Neuronal stem cell (in vitro differentiated cells): ENCODE measurements at regions not wholly inside any gene's neighbourhood (a gene's known extent, or its start where the extent isn't known, plus 50 kb on each side); places are given as distances from the start of the nearest gene placed in this dataset.

Source experiments
- DNase-seq: peaks from one replicate; pipeline ENCODE4 v3.0.0-alpha.2; 2013; ENCODE audit warnings: low spot score
- H2AFZ ChIP-seq: one replicate; pipeline ENCODE4 v1.6.1; 2013; ENCODE audit warnings: mild to moderate bottlenecking, low read length, inconsistent platforms
- H2AK5ac ChIP-seq: 2 replicates; pipeline ENCODE4 v1.6.1; 2013; ENCODE audit warnings: low read depth, mild to moderate bottlenecking, inconsistent platforms, low read length, moderate library complexity, mixed read lengths
- H2BK120ac ChIP-seq: 2 replicates; pipeline ENCODE4 v1.6.1; 2013; ENCODE audit warnings: low read depth, mild to moderate bottlenecking, inconsistent platforms, low read length, moderate library complexity, mixed read lengths
- H2BK12ac ChIP-seq: one replicate; pipeline ENCODE4 v1.6.1; 2013; ENCODE audit warnings: low read length, inconsistent platforms
- H2BK15ac ChIP-seq: 2 replicates; pipeline ENCODE4 v1.6.1; 2013; ENCODE audit warnings: mild to moderate bottlenecking, low read length, inconsistent platforms, mixed read lengths
- H2BK5ac ChIP-seq: one replicate; pipeline ENCODE4 v1.6.1; 2013; ENCODE audit warnings: inconsistent platforms, mild to moderate bottlenecking, low read length, moderate library complexity
- H3K14ac ChIP-seq: one replicate; pipeline ENCODE4 v1.6.1; 2013; ENCODE audit warnings: low read length, inconsistent platforms
- H3K18ac ChIP-seq: 2 replicates; pipeline ENCODE4 v1.6.1; 2013; ENCODE audit warnings: low read length, inconsistent platforms
- H3K23ac ChIP-seq: 2 replicates; pipeline ENCODE4 v1.6.1; 2013; ENCODE audit warnings: low read depth, mild to moderate bottlenecking, mixed read lengths, low read length, inconsistent platforms; ENCODE audit not compliant: poor library complexity
- H3K27ac ChIP-seq: replicated peaks from 3 replicates; pipeline ENCODE4 v1.5.1; 2013; ENCODE audit warnings: low read length, inconsistent platforms
- H3K27me3 ChIP-seq, 3 experiments: 2 replicates each; pipeline ENCODE4 v1.6.1; 2013; ENCODE audit warnings: low read length in 3 of 3, mild to moderate bottlenecking in 2 of 3, inconsistent platforms in 1 of 3, low read depth in 1 of 3, mixed read lengths in 1 of 3, moderate library complexity in 1 of 3; ENCODE audit not compliant: control insufficient read depth in 3 of 3, insufficient read depth in 3 of 3
- H3K36me3 ChIP-seq, 2 donors: replicated peaks in 1 of 2; 2 replicates each; pipeline ENCODE4 v1.6.1; 2013; ENCODE audit warnings: low read length in 2 of 2; ENCODE audit not compliant: control insufficient read depth in 2 of 2, insufficient read depth in 2 of 2
- H3K4ac ChIP-seq: 2 replicates; pipeline ENCODE4 v1.6.1; 2013; ENCODE audit warnings: inconsistent platforms, mild to moderate bottlenecking, low read length, moderate library complexity
- H3K4me1 ChIP-seq, 2 donors: 1 replicate in 1 of 2; 2 replicates in 1 of 2; pipeline ENCODE4 v1.6.1; 2013; ENCODE audit warnings: low read length in 2 of 2, low read depth in 1 of 2; ENCODE audit not compliant: control insufficient read depth in 2 of 2, insufficient read depth in 1 of 2
- H3K4me2 ChIP-seq: one replicate; pipeline ENCODE4 v1.6.1; 2013; ENCODE audit warnings: mild to moderate bottlenecking, low read length, inconsistent platforms; ENCODE audit not compliant: insufficient read depth, poor library complexity, severe bottlenecking
- H3K4me3 ChIP-seq, 2 donors: 2 replicates each; pipeline ENCODE4 v1.5.1; 2013; ENCODE audit warnings: low read length in 2 of 2, mild to moderate bottlenecking in 2 of 2, inconsistent platforms in 1 of 2, moderate library complexity in 1 of 2
- H3K79me1 ChIP-seq: one replicate; pipeline ENCODE4 v1.6.1; 2013; ENCODE audit warnings: low read depth, mild to moderate bottlenecking, inconsistent platforms, low read length, moderate library complexity
- H3K9ac ChIP-seq: one replicate; pipeline ENCODE4 v1.6.1; 2013; ENCODE audit warnings: mild to moderate bottlenecking, low read depth, low read length, inconsistent platforms; ENCODE audit not compliant: poor library complexity
- H3K9me3 ChIP-seq, 2 donors: replicated peaks in 1 of 2; 2 replicates each; pipeline versions ENCODE3 to v1.6.1; 2013; ENCODE audit warnings: low read length in 2 of 2, mild to moderate bottlenecking in 2 of 2, inconsistent platforms in 1 of 2, low read depth in 1 of 2, mixed read lengths in 1 of 2, moderate library complexity in 1 of 2; ENCODE audit not compliant: control insufficient read depth in 2 of 2, insufficient read depth in 1 of 2
- H4K8ac ChIP-seq: one replicate; pipeline ENCODE4 v1.6.1; 2013; ENCODE audit warnings: low read depth, mild to moderate bottlenecking, inconsistent platforms, low read length, moderate library complexity
- H4K91ac ChIP-seq: one replicate; pipeline ENCODE4 v1.6.1; 2013; ENCODE audit warnings: low read length, low read depth, mild to moderate bottlenecking, inconsistent platforms; ENCODE audit not compliant: poor library complexity
- WGBS, 2 donors: extraction: QIAGEN DNeasy Blood & Tissue Kit; methylation state at CpG; one replicate each; pipeline ENCODE4 v1.1.7; 2013; ENCODE audit warnings: missing lambda C conversion rate in 2 of 2, mixed read lengths in 1 of 2; ENCODE audit not compliant: insufficient read length in 2 of 2, insufficient replicate concordance in 1 of 2; ENCODE audit errors: extremely low coverage in 2 of 2; 5-methylcytosine and 5-hydroxymethylcytosine counted together

DNA sequence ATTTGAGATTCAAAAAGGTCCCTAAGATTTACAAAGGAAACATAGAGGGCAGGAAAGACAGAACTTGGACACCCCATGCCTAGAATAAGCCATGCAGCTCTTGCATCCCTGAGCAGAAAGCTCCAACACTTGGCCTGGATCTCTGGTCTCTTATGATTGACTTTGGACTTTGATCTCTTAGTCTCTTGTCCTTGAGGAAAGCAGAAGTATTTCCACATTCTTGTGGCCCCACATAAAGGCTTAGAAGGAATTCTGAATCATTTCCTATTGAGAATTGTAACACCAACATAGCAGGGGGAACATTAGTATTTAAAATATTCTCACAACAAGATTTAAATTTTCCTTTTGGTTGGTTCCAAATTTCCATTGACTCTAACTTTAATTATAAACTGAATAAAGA is 283.7 kb upstream of the PRKD1 start:
- no peak overlapping the region for H3K4ac ChIP-seq
- no peak overlapping the region for H3K23ac ChIP-seq
- H2BK15ac ChIP-seq, result no peak overlapping the region
- no peak overlapping the region for H4K8ac ChIP-seq
- H3K18ac ChIP-seq, result no peak overlapping the region
- peaks cover 0 to 7% (median 0%) of the 10 kb centered on the region in 3 experiments for H3K27me3 ChIP-seq
- H3K36me3 ChIP-seq, result no peaks in the 10 kb centered on the region
- no peak overlapping the region for H3K4me3 ChIP-seq
- no peaks in the 10 kb centered on the region for H3K79me1 ChIP-seq
- H3K4me2 ChIP-seq, result no peak overlapping the region
- H2BK5ac ChIP-seq, result no peak overlapping the region
- H2AFZ ChIP-seq, result no peak overlapping the region
- no peak overlapping the region for H3K27ac ChIP-seq
- H2AK5ac ChIP-seq, result no peak overlapping the region
- no peaks in the 10 kb centered on the region for H3K4me1 ChIP-seq
- no peak overlapping the region for H2BK12ac ChIP-seq
- no peaks in the 10 kb centered on the region for H3K9me3 ChIP-seq
- no peak for DNase-seq
- no peak overlapping the region for H3K9ac ChIP-seq
- H4K91ac ChIP-seq, result no peak overlapping the region
- H3K14ac ChIP-seq, result no peak overlapping the region
- H2BK120ac ChIP-seq, result no peak overlapping the region

DNA sequence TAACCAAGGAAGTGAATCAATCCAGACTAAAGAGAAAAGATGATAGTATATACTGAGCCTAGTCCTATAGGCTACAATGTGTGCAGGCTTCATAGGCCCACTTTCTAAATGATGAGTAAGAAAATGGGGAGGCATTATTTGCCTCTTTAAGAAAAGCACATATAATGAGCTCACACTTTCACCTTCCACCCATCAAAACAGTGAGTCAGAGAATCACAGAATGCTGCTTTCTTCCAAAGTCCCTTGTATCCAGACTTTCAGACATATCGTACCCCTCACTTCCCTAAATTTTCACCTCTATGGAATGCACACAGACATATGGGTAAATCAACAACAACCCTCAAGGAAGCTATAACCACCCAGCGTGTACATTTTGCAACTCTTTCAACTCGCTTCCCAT is 286.4 kb upstream of the PRKD1 start:
- no peak for DNase-seq
- H3K79me1 ChIP-seq, result no peaks in the 10 kb centered on the region
- no peak overlapping the region for H4K91ac ChIP-seq
- H2AK5ac ChIP-seq, result no peak overlapping the region
- H3K36me3 ChIP-seq, result no peaks in the 10 kb centered on the region
- no peak overlapping the region for H3K27ac ChIP-seq
- no CpG with 5 or more reads among the region's 3 CpGs for WGBS, 2 donors
- H2BK12ac ChIP-seq, result no peak overlapping the region
- no peak overlapping the region for H3K9ac ChIP-seq
- peaks cover 0 to 7% (median 0%) of the 10 kb centered on the region in 3 experiments for H3K27me3 ChIP-seq
- H3K9me3 ChIP-seq, result no peaks in the 10 kb centered on the region
- no peak overlapping the region for H3K14ac ChIP-seq
- H4K8ac ChIP-seq, result no peak overlapping the region
- H3K18ac ChIP-seq, result no peak overlapping the region
- no peak overlapping the region for H2AFZ ChIP-seq
- no peak overlapping the region for H3K4me3 ChIP-seq
- no peak overlapping the region for H2BK15ac ChIP-seq
- no peaks in the 10 kb centered on the region for H3K4me1 ChIP-seq
- H2BK120ac ChIP-seq, result no peak overlapping the region
- H3K4me2 ChIP-seq, result no peak overlapping the region
- H2BK5ac ChIP-seq, result no peak overlapping the region
- H3K4ac ChIP-seq, result no peak overlapping the region
- H3K23ac ChIP-seq, result no peak overlapping the region

GRCh38 chr14:30214461-30215090 is 286.9 kb upstream of the PRKD1 start:
- Histone ChIP-seq H3K79me1 (no peaks in the 10 kb centered on the region), H3K27me3 (peaks cover 0 to 7% (median 0%) of the 10 kb centered on the region in 3 experiments), H4K91ac (no peak overlapping the region), H2AFZ (no peak overlapping the region), H2BK5ac (no peak overlapping the region), H2BK120ac (no peak overlapping the region), H2AK5ac (no peak overlapping the region), H3K14ac (no peak overlapping the region), H4K8ac (no peak overlapping the region), H2BK15ac (no peak overlapping the region), H3K4ac (no peak overlapping the region), H3K4me2 (no peak overlapping the region), H3K27ac (no peak overlapping the region), H3K23ac (no peak overlapping the region), H3K4me3 (no peak overlapping the region), H3K9me3 (no peaks in the 10 kb centered on the region), H3K18ac (peak overlapping the region; percentile 32), H3K4me1 (no peaks in the 10 kb centered on the region), H3K36me3 (no peaks in the 10 kb centered on the region), H2BK12ac (no peak overlapping the region), H3K9ac (no peak overlapping the region)
- WGBS, 2 donors, result no CpG with 5 or more reads among the region's 2 CpGs
- DNase-seq, result peak; percentile 48

DNA sequence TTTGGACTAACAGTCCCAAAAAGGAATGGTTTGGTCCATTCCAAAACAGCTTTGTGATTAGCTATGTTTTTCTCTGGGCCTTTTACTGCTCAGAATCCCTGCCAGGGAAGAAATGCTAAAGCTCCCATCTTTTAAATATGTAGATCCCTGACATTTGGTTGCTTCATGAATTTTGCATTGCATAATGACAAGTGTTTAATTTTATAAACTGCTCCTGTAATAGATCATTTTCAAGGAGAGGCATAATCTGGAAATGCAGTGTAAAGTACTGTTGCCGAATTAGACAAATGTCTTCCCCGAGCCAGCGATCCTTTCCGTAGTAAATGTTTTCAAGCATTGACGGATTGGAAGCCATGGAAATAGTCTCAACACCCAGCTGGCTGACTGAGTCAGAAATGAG is 291.3 kb upstream of the PRKD1 start:
- no peak overlapping the region for H3K4me2 ChIP-seq
- no CpG with 5 or more reads among the region's 5 CpGs for WGBS, 2 donors

More for the DNA sequence above, 291.3 kb upstream of the PRKD1 start:
- no peak overlapping the region for H3K23ac ChIP-seq
- H2BK15ac ChIP-seq, result no peak overlapping the region
- no peak overlapping the region for H2AFZ ChIP-seq
- H3K79me1 ChIP-seq, result no peaks in the 10 kb centered on the region
- peaks cover 0 to 1% of the 10 kb centered on the region in 2 donors for H3K4me1 ChIP-seq
- no peak overlapping the region for H4K8ac ChIP-seq
- H3K4ac ChIP-seq, result no peak overlapping the region
- H2BK120ac ChIP-seq, result no peak overlapping the region
- no peak overlapping the region for H2AK5ac ChIP-seq
- no peaks in the 10 kb centered on the region for H3K36me3 ChIP-seq
- H3K9ac ChIP-seq, result no peak overlapping the region
- no peak overlapping the region for H3K14ac ChIP-seq
- H4K91ac ChIP-seq, result no peak overlapping the region
- DNase-seq, result no peak
- H2BK5ac ChIP-seq, result no peak overlapping the region
- H3K4me3 ChIP-seq, result no peak overlapping the region
- no peaks in the 10 kb centered on the region for H3K27me3 ChIP-seq
- H3K27ac ChIP-seq, result no peak overlapping the region
- H2BK12ac ChIP-seq, result no peak overlapping the region
- no peaks in the 10 kb centered on the region for H3K9me3 ChIP-seq
- no peak overlapping the region for H3K18ac ChIP-seq
